ENCODE measurements at regions not wholly inside any gene's neighbourhood (a gene's known extent, or its start where the extent isn't known, plus 50 kb on each side); places are given as distances from the start of the nearest gene placed in this dataset.
A peak's percentile ranks its signal among the peaks of the same experiment; 100 is the strongest.

- TF ChIP-seq CTCF (IDR thresholded peaks at IDR 0.05) = no peak
- Mint-ChIP-seq H3K27me3 (ENCODE audit: low read depth) (peaks cover 2% of the 10 kb centered on the region), H3K36me3 (ENCODE audit: low read depth) (no peaks in the 10 kb centered on the region), H3K27ac (ENCODE audit: unreplicated experiment) (no peak overlapping the region), H3K4me3 (ENCODE audit: unreplicated experiment) (no peak overlapping the region), H3K4me1 (ENCODE audit: low read depth) (peaks cover 20% of the 10 kb centered on the region), H3K9me3 (ENCODE audit: low read depth) (no peaks in the 10 kb centered on the region)
- DNase-seq (ENCODE audit: low spot score) = no peak
These were observed 394.1 kb upstream of the ARID1B start for GRCh38 chr6:156383059-156383458.

- Mint-ChIP-seq H3K9me3 (ENCODE audit: low read depth) (no peaks in the 10 kb centered on the region), H3K36me3 (ENCODE audit: low read depth) (no peaks in the 10 kb centered on the region), H3K27ac (ENCODE audit: unreplicated experiment) (peak overlapping the region; percentile 43), H3K4me1 (ENCODE audit: low read depth) (peaks cover 20% of the 10 kb centered on the region), H3K4me3 (ENCODE audit: unreplicated experiment) (no peak overlapping the region), H3K27me3 (ENCODE audit: low read depth) (peaks cover 2% of the 10 kb centered on the region)
- no peak for TF ChIP-seq CTCF (IDR thresholded peaks at IDR 0.05)
- DNase-seq (ENCODE audit: low spot score) = no peak
These were observed 397.5 kb upstream of the ARID1B start for GRCh38 chr6:156379392-156380289.

DNA sequence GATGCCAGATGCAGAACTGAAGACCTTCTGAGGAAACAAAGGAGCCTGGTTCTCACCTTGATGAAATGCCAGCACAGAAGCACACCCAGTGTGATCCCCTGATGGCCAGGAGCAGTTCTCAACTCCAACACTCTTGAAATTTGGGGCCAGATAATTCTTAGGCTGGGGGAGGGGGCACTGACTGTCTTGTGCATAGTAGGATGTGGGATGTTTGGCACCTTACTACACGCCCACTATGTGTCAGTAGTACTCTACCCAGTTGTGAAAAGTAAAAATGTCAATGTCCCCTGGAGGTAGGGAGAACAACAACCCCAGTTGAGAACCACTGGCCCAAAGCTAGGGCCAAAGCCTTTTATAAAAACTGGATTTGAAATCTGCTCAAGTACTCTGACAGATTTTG, 398.3 kb upstream of the ARID1B start:
- no peak for DNase-seq (ENCODE audit: low spot score)
- H3K4me3 Mint-ChIP-seq (ENCODE audit: unreplicated experiment) = no peak overlapping the region
- H3K9me3 Mint-ChIP-seq (ENCODE audit: low read depth) = no peaks in the 10 kb centered on the region
- peaks cover 20% of the 10 kb centered on the region for H3K4me1 Mint-ChIP-seq (ENCODE audit: low read depth)
- no peak overlapping the region for H3K27ac Mint-ChIP-seq (ENCODE audit: unreplicated experiment)
- TF ChIP-seq CTCF (IDR thresholded peaks at IDR 0.05) = no peak
- H3K36me3 Mint-ChIP-seq (ENCODE audit: low read depth) = no peaks in the 10 kb centered on the region
- no peaks in the 10 kb centered on the region for H3K27me3 Mint-ChIP-seq (ENCODE audit: low read depth)

DNA sequence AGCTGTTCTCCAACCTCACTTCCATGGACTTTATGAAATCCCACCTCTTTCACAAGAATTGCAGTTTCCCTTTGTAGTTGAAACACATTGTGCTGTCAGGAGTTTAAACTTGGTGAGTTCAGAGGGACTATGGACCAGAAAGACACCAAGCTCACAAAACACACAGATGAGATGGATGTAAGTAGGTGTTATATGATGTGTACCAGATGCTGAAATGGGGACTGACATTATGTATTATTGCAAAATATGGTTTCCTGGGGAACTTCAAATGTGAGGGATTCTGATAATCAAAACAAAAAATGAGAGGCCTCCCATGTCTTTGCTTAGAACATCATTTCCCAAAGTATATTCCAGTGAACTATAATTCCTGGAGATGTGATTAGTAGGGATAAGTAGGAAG, 401.1 kb upstream of the ARID1B start:
- peaks cover 20% of the 10 kb centered on the region for H3K4me1 Mint-ChIP-seq (ENCODE audit: low read depth)
- no peak overlapping the region for H3K4me3 Mint-ChIP-seq (ENCODE audit: unreplicated experiment)
- TF ChIP-seq CTCF (IDR thresholded peaks at IDR 0.05) = no peak
- no peaks in the 10 kb centered on the region for H3K36me3 Mint-ChIP-seq (ENCODE audit: low read depth)
- no peak for DNase-seq (ENCODE audit: low spot score)
- H3K9me3 Mint-ChIP-seq (ENCODE audit: low read depth) = no peaks in the 10 kb centered on the region
- no peaks in the 10 kb centered on the region for H3K27me3 Mint-ChIP-seq (ENCODE audit: low read depth)
- H3K27ac Mint-ChIP-seq (ENCODE audit: unreplicated experiment) = no peak overlapping the region

- no peaks in the 10 kb centered on the region for H3K4me1 Mint-ChIP-seq (ENCODE audit: low read depth)
- H3K9me3 Mint-ChIP-seq (ENCODE audit: low read depth) = peaks cover 15% of the 10 kb centered on the region
- DNase-seq (ENCODE audit: low spot score) = no peak
- H3K27ac Mint-ChIP-seq (ENCODE audit: unreplicated experiment) = no peak overlapping the region
- H3K4me3 Mint-ChIP-seq (ENCODE audit: unreplicated experiment) = no peak overlapping the region
- peak; percentile 26 for TF ChIP-seq CTCF (IDR thresholded peaks at IDR 0.05)
- H3K27me3 Mint-ChIP-seq (ENCODE audit: low read depth) = peaks cover 5% of the 10 kb centered on the region
- H3K36me3 Mint-ChIP-seq (ENCODE audit: low read depth) = peaks cover 4% of the 10 kb centered on the region
These were observed 417.3 kb upstream of the ARID1B start for GRCh38 chr6:156359912-156360311.
